Loucy (cell line): ENCODE measurements at regions not wholly inside any gene's neighbourhood (a gene's known extent, or its start where the extent isn't known, plus 50 kb on each side); places are given as distances from the start of the nearest gene placed in this dataset.

Experiments used
- H2AFZ ChIP-seq: fragments of 200-600 bp; sonication (generic); 2 replicates; pipeline ENCODE4 v1.6.0; 2016; ENCODE audit warnings: antibody characterized with exemption, mild to moderate bottlenecking, low read length, moderate library complexity
- H3F3A ChIP-seq: fragments of 200-600 bp; 2 replicates; pipeline ENCODE4 v1.6.0; 2016; ENCODE audit warnings: antibody characterized with exemption, low read depth, mild to moderate bottlenecking
- H3K27me3 ChIP-seq: fragments of 200-600 bp; sonication (generic); 2 replicates; pipeline ENCODE4 v1.6.1; 2014; ENCODE audit warnings: low read length, mild to moderate bottlenecking; ENCODE audit not compliant: insufficient read depth, poor library complexity, severe bottlenecking
- H3K36me3 ChIP-seq: fragments of 200-600 bp; sonication (generic); 2 replicates; pipeline ENCODE4 v1.6.1; 2016; ENCODE audit warnings: low read length; ENCODE audit not compliant: insufficient read depth
- H3K4me1 ChIP-seq: fragments of 200-600 bp; sonication (generic); 2 replicates; pipeline ENCODE4 v1.5.1; 2014; ENCODE audit warnings: low read length, mild to moderate bottlenecking; ENCODE audit not compliant: insufficient read depth, poor library complexity, severe bottlenecking
- H3K4me2 ChIP-seq: fragments of 200-600 bp; sonication (generic); 2 replicates; pipeline ENCODE4 v1.6.0; 2014; ENCODE audit warnings: antibody characterized with exemption, low read length, low read depth, mild to moderate bottlenecking; ENCODE audit not compliant: poor library complexity, severe bottlenecking
- H3K4me3 ChIP-seq: fragments of 200-600 bp; sonication (generic); 2 replicates; pipeline ENCODE4 v1.5.1; 2014; ENCODE audit warnings: low read length, mild to moderate bottlenecking, mixed read lengths; ENCODE audit not compliant: poor library complexity, severe bottlenecking
- H3K79me2 ChIP-seq: fragments of 200-600 bp; sonication (generic); 2 replicates; pipeline ENCODE4 v1.6.1; 2014; ENCODE audit warnings: low read length; ENCODE audit not compliant: insufficient read depth
- H3K9ac ChIP-seq: fragments of 200-600 bp; sonication (generic); 2 replicates; pipeline ENCODE4 v1.6.0; 2014; ENCODE audit warnings: mild to moderate bottlenecking, low read depth, low read length, moderate library complexity; ENCODE audit not compliant: poor library complexity, severe bottlenecking
- H3K9me2 ChIP-seq: fragments of 200-600 bp; sonication (generic); replicated peaks from 2 replicates; pipeline ENCODE4 v1.6.1; 2016; ENCODE audit warnings: low read depth, low read length, mixed read lengths
- H3K9me3 ChIP-seq: fragments of 200-600 bp; sonication (generic); 2 replicates; pipeline ENCODE4 v1.6.1; 2014; ENCODE audit warnings: mild to moderate bottlenecking, antibody characterized with exemption, low read length, low read depth; ENCODE audit not compliant: insufficient read depth
- H4K20me1 ChIP-seq: fragments of 200-600 bp; sonication (generic); 2 replicates; pipeline ENCODE4 v1.6.0; 2014; ENCODE audit warnings: antibody characterized with exemption, low read length, mild to moderate bottlenecking; ENCODE audit not compliant: insufficient read depth, poor library complexity, severe bottlenecking
- EZH2phosphoT487 ChIP-seq: fragments of 200-600 bp; IDR thresholded peaks from 2 replicates; pipeline ENCODE4 v1.6.1; 2018; ENCODE audit warnings: antibody characterized with exemption, mild to moderate bottlenecking, moderate library complexity, borderline replicate concordance
- TF ChIP-seq, protein P1 (sequence below): fragments of 200-600 bp; sonication (generic); conservative IDR thresholded peaks from 2 replicates; pipeline ENCODE4 v1.5.1; 2014; ENCODE audit warnings: mild to moderate bottlenecking, antibody characterized with exemption, low read length

DNA sequence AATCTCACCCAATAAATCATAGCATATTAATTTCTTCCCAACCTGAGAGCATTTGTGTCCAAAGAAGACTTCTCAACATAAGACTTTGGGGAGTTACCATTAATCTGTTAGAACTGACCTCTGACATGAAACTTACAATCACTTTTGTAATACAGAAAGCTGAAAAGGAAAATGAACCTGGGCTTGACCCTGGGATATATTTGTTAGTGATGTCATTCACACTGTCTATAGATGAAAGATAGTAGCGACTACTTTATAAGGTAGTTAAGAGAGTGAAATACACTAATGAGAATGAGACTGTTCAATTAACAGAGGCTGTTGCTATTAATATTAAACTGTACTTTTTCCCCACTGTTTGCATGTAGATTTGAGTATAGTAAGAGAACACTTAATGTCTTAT is 1334.8 kb upstream of the TMEM132C start:
- H4K20me1 ChIP-seq, result no peaks in the 10 kb centered on the region
- no peak overlapping the region for H3K9ac ChIP-seq
- H3K36me3 ChIP-seq, result no peaks in the 10 kb centered on the region
- no peaks in the 10 kb centered on the region for H3K79me2 ChIP-seq
- H3K27me3 ChIP-seq, result no peaks in the 10 kb centered on the region
- TF ChIP-seq, protein P1, sequence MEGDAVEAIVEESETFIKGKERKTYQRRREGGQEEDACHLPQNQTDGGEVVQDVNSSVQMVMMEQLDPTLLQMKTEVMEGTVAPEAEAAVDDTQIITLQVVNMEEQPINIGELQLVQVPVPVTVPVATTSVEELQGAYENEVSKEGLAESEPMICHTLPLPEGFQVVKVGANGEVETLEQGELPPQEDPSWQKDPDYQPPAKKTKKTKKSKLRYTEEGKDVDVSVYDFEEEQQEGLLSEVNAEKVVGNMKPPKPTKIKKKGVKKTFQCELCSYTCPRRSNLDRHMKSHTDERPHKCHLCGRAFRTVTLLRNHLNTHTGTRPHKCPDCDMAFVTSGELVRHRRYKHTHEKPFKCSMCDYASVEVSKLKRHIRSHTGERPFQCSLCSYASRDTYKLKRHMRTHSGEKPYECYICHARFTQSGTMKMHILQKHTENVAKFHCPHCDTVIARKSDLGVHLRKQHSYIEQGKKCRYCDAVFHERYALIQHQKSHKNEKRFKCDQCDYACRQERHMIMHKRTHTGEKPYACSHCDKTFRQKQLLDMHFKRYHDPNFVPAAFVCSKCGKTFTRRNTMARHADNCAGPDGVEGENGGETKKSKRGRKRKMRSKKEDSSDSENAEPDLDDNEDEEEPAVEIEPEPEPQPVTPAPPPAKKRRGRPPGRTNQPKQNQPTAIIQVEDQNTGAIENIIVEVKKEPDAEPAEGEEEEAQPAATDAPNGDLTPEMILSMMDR, result no peak
- no peak for TF ChIP-seq EZH2phosphoT487
- no peaks in the 10 kb centered on the region for H3K9me2 ChIP-seq
- no peaks in the 10 kb centered on the region for H3K9me3 ChIP-seq
- H2AFZ ChIP-seq, result no peak overlapping the region
- H3F3A ChIP-seq, result no peaks in the 10 kb centered on the region
- no peak overlapping the region for H3K4me3 ChIP-seq
- H3K4me1 ChIP-seq, result peaks cover 16% of the 10 kb centered on the region
- no peak overlapping the region for H3K4me2 ChIP-seq

DNA sequence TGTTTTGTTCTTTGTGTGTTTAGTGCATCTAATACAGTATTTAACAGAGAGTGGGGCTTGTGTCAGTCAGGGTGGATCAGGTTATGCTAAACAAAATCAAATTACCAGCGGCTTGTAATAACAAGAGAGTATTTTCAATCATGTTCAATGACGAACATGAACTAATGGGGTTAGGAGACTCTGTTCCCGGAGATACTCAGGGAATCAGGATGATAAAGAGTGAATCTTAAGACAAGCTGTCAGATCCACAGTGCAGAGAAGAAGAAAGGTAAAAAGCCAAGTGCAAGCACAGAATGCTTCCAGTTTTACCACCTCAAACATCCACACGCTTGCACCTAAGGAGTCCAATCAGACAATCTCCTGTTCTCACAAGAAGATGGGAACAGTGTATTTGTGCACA is 1331.5 kb upstream of the TMEM132C start:
- TF ChIP-seq, protein P1, result no peak
- H4K20me1 ChIP-seq, result no peaks in the 10 kb centered on the region

DNA sequence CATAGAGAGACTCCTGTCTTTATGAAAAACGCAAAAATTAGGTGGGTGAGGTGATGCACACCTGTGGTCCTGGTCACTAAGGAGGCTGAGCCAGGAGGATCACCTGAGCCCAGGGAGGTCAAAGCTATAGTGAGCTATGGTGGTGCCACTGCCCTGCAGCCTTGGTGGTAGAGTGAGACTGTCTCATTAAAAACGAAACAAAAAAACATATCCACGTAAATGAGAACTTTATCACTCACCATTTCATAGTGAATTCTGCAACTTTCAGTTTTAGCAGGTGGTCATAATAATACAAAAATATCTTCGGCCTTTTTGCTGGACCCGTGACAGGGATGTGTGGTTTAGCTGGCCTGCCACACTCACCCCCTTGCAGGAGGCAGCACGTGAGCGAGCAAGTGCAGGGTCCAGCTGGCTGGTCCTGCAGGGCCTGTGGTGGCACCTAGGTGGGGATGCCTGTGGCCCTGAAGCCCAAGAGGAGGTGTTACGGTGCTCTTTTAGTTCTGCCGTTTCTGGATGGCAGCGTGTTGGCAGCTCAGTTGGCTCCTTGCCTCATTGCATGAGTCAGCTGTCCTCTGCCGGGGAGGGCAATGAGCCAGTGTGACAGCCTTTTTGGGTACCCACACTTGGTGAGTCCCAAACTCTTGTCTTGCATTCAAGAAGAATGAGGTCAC is 1330.7 kb upstream of the TMEM132C start:
- no peak overlapping the region for H3K4me3 ChIP-seq
- H3K4me1 ChIP-seq, result peaks cover 42% of the 10 kb centered on the region
- TF ChIP-seq, protein P1, result no peak
- TF ChIP-seq EZH2phosphoT487, result no peak

More for the DNA sequence above, 1331.5 kb upstream of the TMEM132C start:
- Histone ChIP-seq H3K27me3 (no peaks in the 10 kb centered on the region), H3K4me2 (no peak overlapping the region), H3F3A (no peaks in the 10 kb centered on the region), H3K4me1 (peaks cover 42% of the 10 kb centered on the region), H3K9me2 (no peaks in the 10 kb centered on the region), H3K9me3 (no peaks in the 10 kb centered on the region), H3K36me3 (no peaks in the 10 kb centered on the region), H3K79me2 (no peaks in the 10 kb centered on the region), H3K9ac (no peak overlapping the region), H3K4me3 (no peak overlapping the region), H2AFZ (no peak overlapping the region)

More for the DNA sequence above, 1330.7 kb upstream of the TMEM132C start:
- Histone ChIP-seq H3K27me3 (no peaks in the 10 kb centered on the region), H4K20me1 (no peaks in the 10 kb centered on the region), H3F3A (no peaks in the 10 kb centered on the region), H2AFZ (0 out of 2 replicates have a peak overlapping the region, but pooled peaks have one; percentile 6), H3K9me3 (no peaks in the 10 kb centered on the region), H3K79me2 (no peaks in the 10 kb centered on the region), H3K36me3 (no peaks in the 10 kb centered on the region), H3K9ac (no peak overlapping the region), H3K4me2 (peak overlapping the region; percentile 17), H3K9me2 (no peaks in the 10 kb centered on the region)
